ENCODE measurements at regions not wholly inside any gene's neighbourhood (a gene's known extent, or its start where the extent isn't known, plus 50 kb on each side); places are given as distances from the start of the nearest gene placed in this dataset.
"Not testable (repeated sequence)": the region's sequence is repeated elsewhere in the genome, so short reads cannot be mapped to it uniquely, and the experiment has no call there.

DNA sequence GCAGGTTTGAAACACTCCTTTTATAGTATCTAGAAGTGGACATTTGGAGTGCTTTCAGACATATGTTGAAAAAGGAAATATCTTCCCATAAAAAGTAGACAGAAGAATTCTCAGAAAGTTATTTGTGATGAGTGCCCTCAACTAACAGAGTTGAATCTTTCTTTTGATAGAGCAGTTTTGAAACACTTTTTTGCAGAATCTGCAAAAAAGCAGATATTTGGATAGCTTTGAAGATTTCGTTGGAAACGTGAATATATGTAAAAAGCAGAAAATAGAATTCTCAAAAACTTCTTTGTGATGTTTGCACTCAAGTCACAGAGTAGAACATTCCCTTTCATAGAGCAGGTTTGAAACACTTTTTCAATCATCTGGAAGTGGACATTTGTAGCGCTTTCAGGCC lies 676.4 kb upstream of the ZNF337 start:
- POLR2A ChIA-PET, CTCF ChIA-PET: not testable (repeated sequence)

DNA sequence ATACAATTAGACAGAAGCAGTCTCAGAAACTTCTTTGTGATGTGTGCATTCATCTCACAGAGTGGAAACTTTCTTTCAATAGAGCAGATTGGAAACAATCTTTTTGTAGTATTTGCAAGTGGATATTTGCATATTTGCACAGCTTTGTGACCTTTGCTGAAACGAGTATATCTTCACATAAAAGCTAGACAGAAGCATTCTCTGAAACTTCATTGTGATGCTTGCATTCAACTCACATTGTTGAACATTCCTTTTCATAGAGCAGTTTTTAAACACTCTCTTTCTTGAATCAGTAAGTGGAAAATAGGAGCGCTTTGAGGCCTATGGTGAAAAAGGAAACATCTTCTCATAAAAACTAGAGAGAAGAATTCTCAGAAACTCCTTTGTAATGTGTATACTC lies 657.9 kb upstream of the ZNF337 start:
- ChIA-PET CTCF (no interaction called here), POLR2A (no interaction called here)
- DNase-seq (ENCODE audit: low read depth, low spot score), result no peak
- TF ChIP-seq, protein P1, sequence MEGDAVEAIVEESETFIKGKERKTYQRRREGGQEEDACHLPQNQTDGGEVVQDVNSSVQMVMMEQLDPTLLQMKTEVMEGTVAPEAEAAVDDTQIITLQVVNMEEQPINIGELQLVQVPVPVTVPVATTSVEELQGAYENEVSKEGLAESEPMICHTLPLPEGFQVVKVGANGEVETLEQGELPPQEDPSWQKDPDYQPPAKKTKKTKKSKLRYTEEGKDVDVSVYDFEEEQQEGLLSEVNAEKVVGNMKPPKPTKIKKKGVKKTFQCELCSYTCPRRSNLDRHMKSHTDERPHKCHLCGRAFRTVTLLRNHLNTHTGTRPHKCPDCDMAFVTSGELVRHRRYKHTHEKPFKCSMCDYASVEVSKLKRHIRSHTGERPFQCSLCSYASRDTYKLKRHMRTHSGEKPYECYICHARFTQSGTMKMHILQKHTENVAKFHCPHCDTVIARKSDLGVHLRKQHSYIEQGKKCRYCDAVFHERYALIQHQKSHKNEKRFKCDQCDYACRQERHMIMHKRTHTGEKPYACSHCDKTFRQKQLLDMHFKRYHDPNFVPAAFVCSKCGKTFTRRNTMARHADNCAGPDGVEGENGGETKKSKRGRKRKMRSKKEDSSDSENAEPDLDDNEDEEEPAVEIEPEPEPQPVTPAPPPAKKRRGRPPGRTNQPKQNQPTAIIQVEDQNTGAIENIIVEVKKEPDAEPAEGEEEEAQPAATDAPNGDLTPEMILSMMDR (IDR thresholded peaks at IDR 0.05; ENCODE audit: insufficient read depth, low read length, missing control alignments), result no peak
- no peak overlapping the region for H3K4me3 ChIP-seq (ENCODE audit: low read depth, low read length)

More for the DNA sequence above, 676.4 kb upstream of the ZNF337 start:
- H3K4me3 ChIP-seq (ENCODE audit: low read depth, low read length); DNase-seq (ENCODE audit: low read depth, low spot score): not testable (repeated sequence)

DNA sequence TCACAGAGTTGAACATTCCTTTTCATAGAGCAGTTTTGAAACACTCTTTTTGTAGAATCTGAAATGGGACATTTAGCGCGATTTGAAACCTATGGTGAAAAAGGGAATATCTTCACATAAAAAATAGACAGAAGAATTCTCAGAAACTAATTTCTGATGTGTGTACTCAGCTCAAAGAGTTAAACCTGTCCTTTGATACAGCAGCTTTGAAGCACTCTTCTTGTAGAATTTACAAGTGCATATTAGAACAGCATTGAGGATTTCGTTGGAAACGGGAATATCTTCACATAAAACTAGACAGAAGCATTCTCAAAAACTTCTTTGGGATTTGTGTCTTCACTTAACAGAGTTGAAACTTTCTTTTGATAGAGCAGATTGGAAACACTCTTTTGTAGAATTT lies 650.7 kb upstream of the ZNF337 start:
- ChIA-PET POLR2A (no interaction called here), CTCF (no interaction called here)
- TF ChIP-seq, protein P1 (IDR thresholded peaks at IDR 0.05; ENCODE audit: insufficient read depth, low read length, missing control alignments), result no peak
- H3K4me3 ChIP-seq (ENCODE audit: low read depth, low read length), result no peak overlapping the region
- no peak for DNase-seq (ENCODE audit: low read depth, low spot score)

DNA sequence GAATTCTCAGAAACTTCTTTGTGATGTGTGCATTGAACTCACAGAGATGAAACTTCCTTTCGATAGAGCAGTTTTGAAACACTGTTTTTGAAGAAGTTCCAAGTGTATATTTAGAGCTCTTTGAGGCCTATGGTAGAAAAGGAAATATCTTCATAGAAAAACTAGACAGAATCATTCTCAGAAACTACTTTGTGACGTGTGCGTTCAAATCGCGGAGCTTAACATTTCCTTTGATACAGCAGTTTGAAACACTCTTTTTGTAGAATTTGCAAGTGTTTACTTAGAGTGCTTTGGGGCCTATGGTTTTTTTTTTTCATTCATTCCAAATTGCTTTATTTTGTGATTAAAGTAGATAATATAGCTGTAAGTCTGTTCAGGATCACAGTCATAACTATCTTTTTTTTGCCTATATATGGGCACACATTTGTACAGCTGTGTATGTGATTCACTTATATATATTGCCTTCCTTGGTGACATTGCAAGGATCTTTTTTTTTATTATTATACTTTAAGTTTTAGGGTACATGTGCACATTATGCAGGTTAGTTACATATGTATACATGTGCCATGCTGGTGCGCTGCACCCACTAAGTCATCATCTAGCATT lies 643.9 kb upstream of the ZNF337 start:
- H3K4me3 ChIP-seq (ENCODE audit: low read depth, low read length); POLR2A ChIA-PET; CTCF ChIA-PET; DNase-seq (ENCODE audit: low read depth, low spot score): not testable (repeated sequence)

DNA sequence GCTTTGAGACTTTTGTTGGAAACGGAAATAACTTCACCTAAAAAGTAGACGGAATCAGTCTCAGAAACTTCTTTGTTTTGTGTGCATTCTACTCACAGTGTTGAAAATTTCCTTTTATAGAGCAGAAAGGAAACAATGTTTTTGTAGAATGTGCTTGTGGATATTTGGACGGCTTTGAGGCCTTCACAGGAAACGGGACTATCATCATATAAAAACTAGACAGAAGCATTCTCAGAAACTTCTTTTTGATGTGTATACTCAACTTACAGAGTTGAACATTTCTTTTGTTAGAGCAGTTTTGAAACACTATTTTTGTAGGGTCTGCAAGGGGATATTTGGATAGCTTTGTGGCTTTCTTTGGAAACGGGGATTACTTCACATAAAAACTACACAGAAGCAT lies 627.5 kb upstream of the ZNF337 start:
- DNase-seq (ENCODE audit: low read depth, low spot score), result no peak
- TF ChIP-seq, protein P1 (IDR thresholded peaks at IDR 0.05; ENCODE audit: insufficient read depth, low read length, missing control alignments), result no peak
- H3K4me3 ChIP-seq (ENCODE audit: low read depth, low read length), result no peak overlapping the region
- CTCF ChIA-PET, result no interaction called here
- POLR2A ChIA-PET, result no interaction called here

DNA sequence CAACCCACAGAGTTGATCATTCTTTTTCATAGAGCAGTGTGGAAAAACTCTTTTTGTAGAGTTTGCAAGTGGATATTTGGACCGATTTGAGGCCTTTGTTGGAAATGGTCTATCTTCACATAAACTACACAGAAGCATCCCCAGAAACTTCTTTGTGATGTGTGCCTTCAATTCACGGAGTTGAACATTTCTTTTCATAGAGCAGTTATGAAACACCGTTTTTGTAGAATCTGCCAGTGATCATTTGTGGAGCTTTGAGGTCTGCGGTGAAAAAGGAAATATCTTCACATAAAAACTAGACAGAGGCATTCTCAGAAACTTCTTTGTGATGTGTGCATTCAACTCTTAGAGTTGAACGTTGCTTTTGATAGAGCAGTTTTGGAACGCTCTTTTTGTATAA lies 618.4 kb upstream of the ZNF337 start:
- no peak for DNase-seq (ENCODE audit: low read depth, low spot score)
- no peak overlapping the region for H3K4me3 ChIP-seq (ENCODE audit: low read depth, low read length)
- POLR2A ChIA-PET, result no interaction called here
- TF ChIP-seq, protein P1 (IDR thresholded peaks at IDR 0.05; ENCODE audit: insufficient read depth, low read length, missing control alignments), result no peak
- CTCF ChIA-PET, result no interaction called here

DNA sequence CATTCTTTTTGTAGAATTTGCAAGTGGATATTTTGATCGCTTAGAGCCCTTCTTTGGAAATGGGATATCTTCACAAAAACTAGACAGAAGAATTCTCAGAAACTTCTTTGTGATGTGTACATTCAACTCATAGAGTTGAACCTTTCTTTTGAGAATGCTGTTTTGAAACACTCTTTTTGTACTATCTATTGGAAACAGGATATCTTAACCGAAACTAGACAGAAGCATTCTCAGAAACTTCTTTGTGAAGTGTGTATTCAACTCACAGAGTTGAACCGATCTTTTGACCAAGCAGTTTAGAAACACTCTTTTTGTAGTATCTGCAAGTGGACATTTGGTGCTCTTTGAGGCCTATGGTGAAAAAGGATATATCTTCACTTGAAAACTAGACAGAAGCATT lies 613.1 kb upstream of the ZNF337 start:
- CTCF ChIA-PET, POLR2A ChIA-PET: not testable (repeated sequence)

DNA sequence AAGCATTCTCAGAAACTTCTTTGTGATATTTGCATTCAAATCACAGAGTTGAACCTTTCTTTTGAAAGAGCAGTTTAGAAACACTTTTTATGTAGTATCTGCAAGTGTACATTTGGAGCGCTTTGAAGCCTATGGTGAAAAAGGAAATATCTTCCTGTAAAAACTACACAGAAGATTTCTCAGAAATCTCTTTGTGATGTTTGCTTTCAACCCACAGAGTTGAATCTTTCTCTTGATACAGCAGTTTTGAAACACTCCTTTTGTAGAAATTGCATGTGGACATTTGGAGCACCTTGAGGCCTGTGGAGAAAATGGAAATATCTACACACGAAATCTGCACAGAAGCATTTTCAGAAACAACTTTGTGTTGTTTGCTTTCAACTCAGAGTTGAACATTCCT lies 612.3 kb upstream of the ZNF337 start:
- CTCF ChIA-PET, result no interaction called here
- DNase-seq (ENCODE audit: low read depth, low spot score), result no peak
- POLR2A ChIA-PET, result no interaction called here
- TF ChIP-seq, protein P1 (IDR thresholded peaks at IDR 0.05; ENCODE audit: insufficient read depth, low read length, missing control alignments), result no peak
- no peak overlapping the region for H3K4me3 ChIP-seq (ENCODE audit: low read depth, low read length)

More for the DNA sequence above, 613.1 kb upstream of the ZNF337 start:
- DNase-seq (ENCODE audit: low read depth, low spot score); H3K4me3 ChIP-seq (ENCODE audit: low read depth, low read length): not testable (repeated sequence)

Data from AG04449 (cell line).